SK-N-SH treated with all-trans-retinoic acid at 6 μM for 48 hours (cell line): ENCODE measurements at regions not wholly inside any gene's neighbourhood (a gene's known extent, or its start where the extent isn't known, plus 50 kb on each side); places are given as distances from the start of the nearest gene placed in this dataset.
A peak's percentile ranks its signal among the peaks of the same experiment; 100 is the strongest.

ENCODE experiments used
- ATAC-seq: fragments of 200-7000 bp; cut with Tn5 transposase; 3 replicates; pipeline ENCODE4 v1.9.1; 2020; ENCODE audit warnings: mild to moderate bottlenecking, moderate library complexity
- ARNTL ChIP-seq: fragments of 450-650 bp; formaldehyde crosslinking; IDR thresholded peaks from 2 replicates; pipeline ENCODE4 v1.5.0; 2020; ENCODE audit warnings: low read depth, mild to moderate bottlenecking, moderate library complexity, borderline replicate concordance
- BACH2 ChIP-seq: fragments of 250-450 bp; sonication (Bioruptor Pico); IDR thresholded peaks from 2 replicates; pipeline ENCODE4 v1.9.0; 2021; ENCODE audit warnings: mild to moderate bottlenecking, borderline replicate concordance
- CREB5 ChIP-seq: fragments of 250-450 bp; sonication (Bioruptor Pico); IDR thresholded peaks from 2 replicates; pipeline ENCODE4 v1.5.1; 2020; ENCODE audit warnings: low read depth, mild to moderate bottlenecking, moderate library complexity
- CSDC2 ChIP-seq: fragments of 250-450 bp; sonication (Bioruptor Pico); IDR thresholded peaks from 2 replicates; pipeline ENCODE4 v1.5.0; 2020; ENCODE audit warnings: mild to moderate bottlenecking, moderate library complexity
- CSRNP3 ChIP-seq: fragments of 250-450 bp; sonication (Bioruptor Pico); IDR thresholded peaks from 2 replicates; pipeline ENCODE4 v1.5.1; 2021; ENCODE audit warnings: mild to moderate bottlenecking, moderate library complexity
- ESRRG ChIP-seq: fragments of 250-450 bp; sonication (Bioruptor Pico); IDR thresholded peaks from 2 replicates; pipeline ENCODE4 v1.6.1; 2021; ENCODE audit warnings: mild to moderate bottlenecking
- GLIS3 ChIP-seq: fragments of 250-450 bp; sonication (Bioruptor Pico); IDR thresholded peaks from 2 replicates; pipeline ENCODE4 v1.5.0; 2020; ENCODE audit warnings: mild to moderate bottlenecking, moderate library complexity
- ISL1 ChIP-seq: fragments of 250-450 bp; sonication (Bioruptor Pico); IDR thresholded peaks from 2 replicates; pipeline ENCODE4 v2.1.2; 2022; ENCODE audit warnings: mild to moderate bottlenecking, moderate library complexity
- OSR1 ChIP-seq: fragments of 250-450 bp; sonication (Bioruptor Pico); IDR thresholded peaks from 2 replicates; pipeline ENCODE4 v1.8.0; 2022; ENCODE audit warnings: moderate library complexity, mild to moderate bottlenecking, inconsistent platforms
- POU6F1 ChIP-seq: fragments of 250-450 bp; sonication (Bioruptor Pico); IDR thresholded peaks from 2 replicates; pipeline ENCODE4 v1.8.0; 2021; ENCODE audit warnings: low read depth, mild to moderate bottlenecking, moderate library complexity, borderline replicate concordance
- PPARA ChIP-seq: fragments of 250-450 bp; sonication (Bioruptor Pico); IDR thresholded peaks from 2 replicates; pipeline ENCODE4 v1.5.0; 2020; ENCODE audit warnings: mild to moderate bottlenecking, borderline replicate concordance
- RARB ChIP-seq: fragments of 250-450 bp; sonication (Bioruptor Pico); IDR thresholded peaks from 2 replicates; pipeline ENCODE4 v1.8.0; 2021; ENCODE audit warnings: mild to moderate bottlenecking, moderate library complexity
- SNAI2 ChIP-seq: fragments of 250-450 bp; sonication (Bioruptor Pico); IDR thresholded peaks from 2 replicates; pipeline ENCODE4 v1.5.0; 2020; ENCODE audit warnings: mild to moderate bottlenecking, moderate library complexity
- TCF4 ChIP-seq: fragments of 250-450 bp; sonication (Bioruptor Pico); IDR thresholded peaks from 2 replicates; pipeline ENCODE4 v1.8.0; 2021; ENCODE audit warnings: mild to moderate bottlenecking, moderate library complexity, borderline replicate concordance
- TOX ChIP-seq: fragments of 250-450 bp; sonication (Bioruptor Pico); IDR thresholded peaks from 2 replicates; pipeline ENCODE4 v1.8.0; 2021; ENCODE audit warnings: mild to moderate bottlenecking, moderate library complexity, borderline replicate concordance
- TSHZ2 ChIP-seq: fragments of 250-450 bp; sonication (Bioruptor Pico); IDR thresholded peaks from 2 replicates; pipeline ENCODE4 v1.5.0; 2020; ENCODE audit warnings: mild to moderate bottlenecking, moderate library complexity
- ZC3H10 ChIP-seq: fragments of 250-450 bp; sonication (Bioruptor Pico); IDR thresholded peaks from 2 replicates; pipeline ENCODE4 v1.5.1; 2021; ENCODE audit warnings: mild to moderate bottlenecking, moderate library complexity
- ZFP3 ChIP-seq: fragments of 250-450 bp; sonication (Bioruptor Pico); IDR thresholded peaks from 2 replicates; pipeline ENCODE4 v1.5.0; 2020; ENCODE audit warnings: mild to moderate bottlenecking, moderate library complexity
- ZFP30 ChIP-seq: fragments of 450-650 bp; formaldehyde crosslinking; IDR thresholded peaks from 2 replicates; pipeline ENCODE4 v1.5.0; 2022; ENCODE audit warnings: mild to moderate bottlenecking, moderate library complexity
- ZNF565 ChIP-seq: fragments of 450-650 bp; formaldehyde crosslinking; conservative IDR thresholded peaks from 2 replicates; pipeline ENCODE4 v1.5.0; 2020; ENCODE audit warnings: low read depth, mild to moderate bottlenecking, moderate library complexity
- ZNF70 ChIP-seq: fragments of 450-650 bp; formaldehyde crosslinking; IDR thresholded peaks from 2 replicates; pipeline ENCODE4 v1.5.0; 2020; ENCODE audit warnings: mild to moderate bottlenecking, moderate library complexity
- ZNF8 ChIP-seq: fragments of 450-650 bp; formaldehyde crosslinking; IDR thresholded peaks from 2 replicates; pipeline ENCODE4 v1.5.0; 2020; ENCODE audit warnings: mild to moderate bottlenecking, moderate library complexity

GRCh38 chr17:77354420-77354669, 213.6 kb downstream of the SEC14L1 start:
- no peak for ATAC-seq
- TF ChIP-seq ARNTL (CRISPR knock-in tag) (no peak), TSHZ2 (CRISPR knock-in tag) (no peak), RARB (CRISPR knock-in tag) (no peak), ZNF565 (CRISPR knock-in tag) (no peak), BACH2 (CRISPR knock-in tag) (no peak), ZFP3 (CRISPR knock-in tag) (no peak), CSDC2 (CRISPR knock-in tag) (no peak), SNAI2 (no peak), ZNF8 (CRISPR knock-in tag) (no peak), TOX (CRISPR knock-in tag) (no peak), TCF4 (CRISPR knock-in tag) (no peak), OSR1 (CRISPR knock-in tag) (no peak), ZNF70 (CRISPR knock-in tag) (no peak), ISL1 (CRISPR knock-in tag) (no peak), ZFP30 (CRISPR knock-in tag) (no peak), ESRRG (CRISPR knock-in tag) (no peak)
- TF ChIP-seq, all 23 proteins: peak for 0

GRCh38 chr17:77354670-77355455, 214.1 kb downstream of the SEC14L1 start:
- no peak for ATAC-seq
- TF ChIP-seq ESRRG (CRISPR knock-in tag) (no peak), ZNF565 (CRISPR knock-in tag) (no peak), POU6F1 (CRISPR knock-in tag) (no peak), PPARA (CRISPR knock-in tag) (no peak), TOX (CRISPR knock-in tag) (no peak), ZC3H10 (no peak), CSDC2 (CRISPR knock-in tag) (no peak), ZFP3 (CRISPR knock-in tag) (no peak), CREB5 (CRISPR knock-in tag) (no peak)

GRCh38 chr17:77356109-77356689, 215.4 kb downstream of the SEC14L1 start:
- no peak for TF ChIP-seq POU6F1 (CRISPR knock-in tag)
- TF ChIP-seq ZNF70 (CRISPR knock-in tag): no peak
- TF ChIP-seq ISL1 (CRISPR knock-in tag): no peak
- TF ChIP-seq BACH2 (CRISPR knock-in tag): no peak
- peak; percentile 39 for ATAC-seq

GRCh38 chr17:77356690-77357201, 216.0 kb downstream of the SEC14L1 start:
- TF ChIP-seq ZC3H10: no peak
- TF ChIP-seq CSDC2 (CRISPR knock-in tag): no peak
- TF ChIP-seq PPARA (CRISPR knock-in tag): no peak
- no peak for TF ChIP-seq ZNF70 (CRISPR knock-in tag)
- no peak for TF ChIP-seq CSRNP3 (CRISPR knock-in tag)
- no peak for TF ChIP-seq ARNTL (CRISPR knock-in tag)
- TF ChIP-seq TOX (CRISPR knock-in tag): no peak
- TF ChIP-seq ESRRG (CRISPR knock-in tag): no peak
- TF ChIP-seq TCF4 (CRISPR knock-in tag): no peak
- no peak for TF ChIP-seq POU6F1 (CRISPR knock-in tag)
- TF ChIP-seq GLIS3: no peak
- TF ChIP-seq OSR1 (CRISPR knock-in tag): no peak
- no peak for TF ChIP-seq ZFP3 (CRISPR knock-in tag)
- no peak for TF ChIP-seq BACH2 (CRISPR knock-in tag)
- TF ChIP-seq ZNF8 (CRISPR knock-in tag): no peak
- no peak for TF ChIP-seq RARB (CRISPR knock-in tag)
- TF ChIP-seq, all 23 proteins: peak for 0
- ATAC-seq: no peak; the same call in 1 of the 3 replicates
